ENCODE measurements at regions not wholly inside any gene's neighbourhood (a gene's known extent, or its start where the extent isn't known, plus 50 kb on each side); places are given as distances from the start of the nearest gene placed in this dataset.

- TF ChIP-seq CTCF (IDR thresholded peaks at IDR 0.05) = no peak
- no peak for TF ChIP-seq POLR2A (IDR thresholded peaks at IDR 0.05)
Measured at GRCh38 chr13:109995578-109995977, 209.2 kb upstream of the IRS2 start.
